Stomach (tissue), 8 donors: ENCODE measurements at regions not wholly inside any gene's neighbourhood (a gene's known extent, or its start where the extent isn't known, plus 50 kb on each side); places are given as distances from the start of the nearest gene placed in this dataset.

ENCODE experiments used
- DNase-seq, 2 donors: peaks; one replicate each; pipeline versions ENCODE4 v3.0.0 to v3.0.0-alpha.2; 2013 to 2019
- H3K27ac ChIP-seq, 5 donors: fragments of 200-600 bp in 4 of 5; sonication (generic) in 4 of 5; one replicate each; pipeline ENCODE4 v1.5.1; 2013 to 2019; ENCODE audit warnings: mild to moderate bottlenecking in 1 of 5, moderate library complexity in 1 of 5
- H3K27me3 ChIP-seq, 3 donors: fragments of 200-600 bp; sonication (generic); one replicate each; pipeline ENCODE4 v1.5.1; 2017 to 2019; ENCODE audit warnings: mixed run types in 1 of 3
- H3K36me3 ChIP-seq, 4 donors: fragments of 200-600 bp; sonication (generic); 1 replicate in 3 of 4; 2 replicates in 1 of 4; pipeline ENCODE4 v1.5.1; 2016 to 2019
- H3K4me1 ChIP-seq, 4 donors: fragments of 200-600 bp; sonication (generic); one replicate each; pipeline ENCODE4 v1.5.1; 2016 to 2019
- H3K4me3 ChIP-seq, 4 donors: fragments of 200-600 bp; sonication (generic) in 3 of 4; one replicate each; pipeline ENCODE4 v1.5.1; 2016 to 2019; ENCODE audit warnings: mild to moderate bottlenecking in 1 of 4
- H3K9me3 ChIP-seq, 4 donors: fragments of 200-600 bp; sonication (generic); one replicate each; pipeline ENCODE4 v1.5.1; 2016 to 2019
- EP300 ChIP-seq: sonication (generic); formaldehyde crosslinking; IDR thresholded peaks from one replicate; pipeline ENCODE4 v1.6.1; 2017; ENCODE audit warnings: antibody characterized with exemption
- POLR2A ChIP-seq, 4 donors: fragments of 450-650 bp; IDR thresholded peaks; one replicate each; pipeline ENCODE4 v1.6.1; 2016; ENCODE audit warnings: antibody characterized with exemption in 4 of 4, control low read depth in 2 of 4, mild to moderate bottlenecking in 1 of 4, moderate library complexity in 1 of 4
- POLR2AphosphoS5 ChIP-seq, 3 donors: sonication (generic); formaldehyde crosslinking; IDR thresholded peaks; one replicate each; pipeline ENCODE4 v1.6.1; 2016; ENCODE audit warnings: antibody characterized with exemption in 3 of 3
- WGBS, 5 donors: extraction: QIAGEN DNeasy Blood & Tissue Kit in 3 of 5; methylation state at CpG; one replicate each; pipeline versions ENCODE4 v1.1.5 to v1.1.7; 2013 to 2018; 5-methylcytosine and 5-hydroxymethylcytosine counted together
- intact Hi-C: fragments of 100-400 bp; cut with DNase I; formaldehyde crosslinking; loops from one replicate; pipeline ENCODE4 v1.15.1; 2023; ENCODE audit warnings: low total_unique reads
- TF ChIP-seq, protein P1 (sequence below), 7 experiments: fragments of 450-650 bp in 4 of 7; fragments of 200-600 bp in 3 of 7; sonication (generic) in 3 of 7; IDR thresholded peaks; one replicate each; pipeline ENCODE4 v1.5.1; 2016 to 2019; ENCODE audit warnings: antibody characterized with exemption in 7 of 7, control low read depth in 2 of 7, mild to moderate bottlenecking in 1 of 7
- donor health status: healthy with polysubstance abuse.
- donor health status: Bipolar disorder and iron deficiency.
- donor health status: healthy.

DNA sequence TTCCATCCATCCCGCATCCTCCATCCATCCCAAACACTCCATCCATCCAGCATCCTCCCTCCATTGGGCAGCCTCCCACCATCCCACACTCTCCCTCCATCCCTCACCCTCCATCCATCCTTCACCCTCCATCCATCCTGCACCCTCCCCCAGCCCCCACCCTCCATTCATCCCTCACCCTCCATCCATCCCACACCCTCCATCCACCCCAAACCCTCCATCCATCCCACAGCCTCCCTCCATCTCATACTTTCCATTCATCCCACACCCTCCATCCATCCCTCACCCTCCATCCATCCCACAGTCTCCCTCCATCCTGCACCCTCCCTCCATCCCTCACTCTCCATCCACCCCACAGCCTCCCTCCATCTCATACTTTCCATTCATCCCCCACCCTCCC is 60.4 kb downstream of the FOXI2 start:
- peak in 1 of 2 donors; percentile 28 for DNase-seq
- intact Hi-C loops, result no loop called here
- 90 to 100% (median 95%) methylated on average over 1 of the region's 1 CpG for WGBS, 5 donors

DNA sequence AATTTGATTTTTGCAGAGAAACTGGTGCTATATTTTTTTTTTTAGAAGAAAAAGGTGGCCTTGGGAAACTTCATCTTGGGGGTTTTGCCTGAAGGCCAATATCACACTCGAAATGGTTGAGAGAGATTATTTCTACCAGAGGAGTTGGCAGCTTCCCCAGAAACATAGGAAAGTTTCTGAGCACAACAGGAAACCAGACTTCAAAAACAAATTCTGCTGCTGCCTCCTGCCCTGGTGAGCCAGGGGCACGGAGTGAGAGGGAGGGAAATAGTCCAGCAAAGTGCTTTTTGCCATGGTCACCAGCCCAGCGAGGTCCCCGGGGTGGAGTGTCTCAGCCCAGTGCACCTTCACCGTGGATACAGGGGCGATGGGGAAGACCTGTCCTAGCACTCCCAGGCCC is 61.1 kb downstream of the FOXI2 start:
- intact Hi-C loops, result no loop called here
- no peak overlapping the region for H3K4me3 ChIP-seq
- WGBS, 5 donors, result 6 to 47% (median 37%) methylated on average over 4 to 6 of the region's 6 CpGs
- peaks cover 0 to 5% (median 1%) of the 10 kb centered on the region in 4 donors for H3K9me3 ChIP-seq
- no peaks in the 10 kb centered on the region for H3K36me3 ChIP-seq
- no peak for TF ChIP-seq POLR2AphosphoS5 (IDR thresholded peaks at IDR 0.05)
- TF ChIP-seq, protein P1, sequence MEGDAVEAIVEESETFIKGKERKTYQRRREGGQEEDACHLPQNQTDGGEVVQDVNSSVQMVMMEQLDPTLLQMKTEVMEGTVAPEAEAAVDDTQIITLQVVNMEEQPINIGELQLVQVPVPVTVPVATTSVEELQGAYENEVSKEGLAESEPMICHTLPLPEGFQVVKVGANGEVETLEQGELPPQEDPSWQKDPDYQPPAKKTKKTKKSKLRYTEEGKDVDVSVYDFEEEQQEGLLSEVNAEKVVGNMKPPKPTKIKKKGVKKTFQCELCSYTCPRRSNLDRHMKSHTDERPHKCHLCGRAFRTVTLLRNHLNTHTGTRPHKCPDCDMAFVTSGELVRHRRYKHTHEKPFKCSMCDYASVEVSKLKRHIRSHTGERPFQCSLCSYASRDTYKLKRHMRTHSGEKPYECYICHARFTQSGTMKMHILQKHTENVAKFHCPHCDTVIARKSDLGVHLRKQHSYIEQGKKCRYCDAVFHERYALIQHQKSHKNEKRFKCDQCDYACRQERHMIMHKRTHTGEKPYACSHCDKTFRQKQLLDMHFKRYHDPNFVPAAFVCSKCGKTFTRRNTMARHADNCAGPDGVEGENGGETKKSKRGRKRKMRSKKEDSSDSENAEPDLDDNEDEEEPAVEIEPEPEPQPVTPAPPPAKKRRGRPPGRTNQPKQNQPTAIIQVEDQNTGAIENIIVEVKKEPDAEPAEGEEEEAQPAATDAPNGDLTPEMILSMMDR (IDR thresholded peaks at IDR 0.05), result no peak
- no peak for TF ChIP-seq EP300
- TF ChIP-seq POLR2A (IDR thresholded peaks at IDR 0.05), result no peak
- no peaks in the 10 kb centered on the region for H3K4me1 ChIP-seq
- peaks cover 0 to 17% (median 0%) of the 10 kb centered on the region in 3 donors for H3K27me3 ChIP-seq
- H3K27ac ChIP-seq, result no peak overlapping the region
- DNase-seq, result peak in 1 of 2 donors; percentile 41

More for the DNA sequence above, 60.4 kb downstream of the FOXI2 start:
- Histone ChIP-seq H3K36me3 (no peaks in the 10 kb centered on the region), H3K4me3 (no peak overlapping the region), H3K4me1 (no peaks in the 10 kb centered on the region), H3K27ac (no peak overlapping the region), H3K27me3 (peaks cover 0 to 17% (median 0%) of the 10 kb centered on the region in 3 donors), H3K9me3 (peaks cover 0 to 5% (median 1%) of the 10 kb centered on the region in 4 donors)
- TF ChIP-seq POLR2AphosphoS5 (IDR thresholded peaks at IDR 0.05) (no peak), EP300 (no peak), POLR2A (IDR thresholded peaks at IDR 0.05) (no peak)
- TF ChIP-seq, protein P1 (IDR thresholded peaks at IDR 0.05), result no peak

DNA sequence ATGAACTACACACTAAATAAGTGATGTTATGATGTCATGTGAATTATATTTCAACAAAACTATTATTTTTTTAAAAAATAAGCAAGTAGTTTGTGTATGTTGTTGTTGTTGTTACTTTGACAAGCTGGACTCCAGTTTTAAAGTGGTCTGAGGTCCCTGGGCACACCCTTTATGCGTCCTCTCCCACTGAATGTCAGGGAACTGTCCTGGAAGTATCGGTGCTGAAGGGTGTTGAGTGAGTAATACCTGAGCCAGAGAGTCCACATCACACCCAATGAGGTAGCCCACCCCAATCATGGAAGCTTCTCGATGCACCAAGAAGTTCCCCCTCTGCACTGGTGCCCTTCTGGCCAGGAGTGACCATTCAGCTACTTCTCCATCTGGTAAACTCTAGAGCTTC is 64.3 kb downstream of the FOXI2 start:
- Histone ChIP-seq H3K27me3 (peaks cover 0 to 17% (median 0%) of the 10 kb centered on the region in 3 donors), H3K4me1 (no peaks in the 10 kb centered on the region), H3K27ac (no peak overlapping the region), H3K9me3 (no peaks in the 10 kb centered on the region), H3K4me3 (no peak overlapping the region), H3K36me3 (no peaks in the 10 kb centered on the region)
- intact Hi-C loops, result no loop called here
- TF ChIP-seq, protein P1 (IDR thresholded peaks at IDR 0.05), result no peak
- TF ChIP-seq EP300 (no peak), POLR2A (IDR thresholded peaks at IDR 0.05) (no peak), POLR2AphosphoS5 (IDR thresholded peaks at IDR 0.05) (no peak)
- no peak for DNase-seq
- 79 to 95% (median 87%) methylated on average over 3 of the region's 3 CpGs for WGBS, 5 donors

DNA sequence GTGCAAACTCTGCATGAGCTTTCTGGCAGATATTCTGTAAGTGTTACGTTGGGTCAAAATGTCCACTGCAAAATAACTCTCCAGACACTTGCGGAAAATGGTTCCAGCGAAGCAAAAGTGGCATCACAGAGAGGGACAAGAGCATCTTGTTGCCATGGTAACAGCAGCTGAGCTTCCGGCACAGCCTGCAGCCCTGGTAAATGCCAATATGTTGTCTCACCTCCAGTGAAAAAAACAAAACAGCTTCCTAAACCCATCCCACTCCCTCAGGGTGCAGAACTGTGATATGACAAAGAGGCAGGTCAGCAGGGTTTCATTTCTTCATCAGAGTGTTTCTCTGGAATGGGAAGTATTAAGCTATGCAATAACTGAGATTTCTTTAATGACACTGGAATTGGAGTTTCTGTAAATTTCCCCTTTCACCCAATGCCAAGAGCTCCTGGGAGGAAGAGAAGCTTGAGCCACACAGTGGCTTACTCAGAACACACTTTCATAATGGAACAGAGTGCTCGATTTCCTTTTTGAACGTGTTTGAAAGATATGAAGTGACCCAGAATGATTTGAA is 65.6 kb downstream of the FOXI2 start:
- intact Hi-C loops, result no loop called here
- Histone ChIP-seq H3K27ac (no peak overlapping the region), H3K36me3 (no peaks in the 10 kb centered on the region), H3K4me1 (no peaks in the 10 kb centered on the region), H3K4me3 (no peak overlapping the region), H3K9me3 (no peaks in the 10 kb centered on the region), H3K27me3 (peaks cover 0 to 16% (median 0%) of the 10 kb centered on the region in 3 donors)
- peak in 1 of 2 donors; percentile 14 for DNase-seq
- WGBS, 5 donors, result 55 to 61% (median 57%) methylated on average over 6 of the region's 6 CpGs
- TF ChIP-seq POLR2A (IDR thresholded peaks at IDR 0.05) (no peak), EP300 (no peak), POLR2AphosphoS5 (IDR thresholded peaks at IDR 0.05) (no peak)
- TF ChIP-seq, protein P1 (IDR thresholded peaks at IDR 0.05), result no peak
